Fibroblast of lung (primary cell): ENCODE measurements at regions not wholly inside any gene's neighbourhood (a gene's known extent, or its start where the extent isn't known, plus 50 kb on each side); places are given as distances from the start of the nearest gene placed in this dataset.

Source experiments
- DNase-seq, 2 donors: peaks; one replicate each; pipeline versions ENCODE4 v3.0.0 to v3.0.0-alpha.2; 2010; ENCODE audit warnings: low read depth in 2 of 2
- H2AFZ ChIP-seq: 2 replicates; pipeline ENCODE4 v1.5.1; 2012; ENCODE audit warnings: low read length, control low read depth, inconsistent platforms
- H3K27ac ChIP-seq: 2 replicates; pipeline ENCODE4 v1.5.1; 2011; ENCODE audit warnings: low read length, control low read depth; ENCODE audit not compliant: insufficient read depth
- H3K27me3 ChIP-seq: 2 replicates; pipeline ENCODE4 v1.5.1; 2011; ENCODE audit warnings: mild to moderate bottlenecking, low read length; ENCODE audit not compliant: control insufficient read depth, insufficient read depth
- H3K36me3 ChIP-seq: 2 replicates; pipeline ENCODE4 v1.5.1; 2011; ENCODE audit warnings: low read length; ENCODE audit not compliant: control insufficient read depth, insufficient read depth
- H3K4me1 ChIP-seq: 2 replicates; pipeline ENCODE4 v1.5.1; 2011; ENCODE audit warnings: low read length; ENCODE audit not compliant: control insufficient read depth, insufficient read depth; ENCODE audit errors: extremely low read depth
- H3K4me2 ChIP-seq: 2 replicates; pipeline ENCODE4 v1.5.1; 2011; ENCODE audit warnings: low read length, control low read depth; ENCODE audit not compliant: insufficient read depth; ENCODE audit errors: extremely low read depth
- H3K4me3 ChIP-seq, 4 experiments: fragments of 200-600 bp in 1 of 4; sonication (generic) in 1 of 4; replicated peaks in 1 of 4; 2 replicates each; pipeline ENCODE4 v1.5.1; 2011 to 2016; ENCODE audit warnings: low read length in 4 of 4, low read depth in 3 of 4, mild to moderate bottlenecking in 3 of 4, control low read depth in 2 of 4, inconsistent platforms in 1 of 4, mixed read lengths in 1 of 4; ENCODE audit not compliant: insufficient read depth in 1 of 4; ENCODE audit errors: control extremely low read depth in 1 of 4
- H3K79me2 ChIP-seq: 2 replicates; pipeline ENCODE4 v1.5.1; 2012; ENCODE audit warnings: mild to moderate bottlenecking, low read length, inconsistent platforms; ENCODE audit not compliant: control insufficient read depth, insufficient read depth
- H3K9ac ChIP-seq: 2 replicates; pipeline ENCODE4 v1.5.1; 2011; ENCODE audit warnings: mild to moderate bottlenecking, low read length, control low read depth; ENCODE audit not compliant: insufficient read depth
- H3K9me3 ChIP-seq: 2 replicates; pipeline ENCODE4 v1.5.1; 2012; ENCODE audit warnings: low read depth, low read length; ENCODE audit not compliant: control insufficient read depth, insufficient read depth
- H4K20me1 ChIP-seq: 2 replicates; pipeline ENCODE4 v1.5.1; 2011; ENCODE audit warnings: low read length; ENCODE audit not compliant: control insufficient read depth, insufficient read depth; ENCODE audit errors: extremely low read depth
- CTCF ChIP-seq, 2 donors: IDR thresholded peaks in 1 of 2; conservative IDR thresholded peaks in 1 of 2; 1 replicate in 1 of 2; 2 replicates in 1 of 2; pipeline ENCODE4 v1.5.1; 2011 to 2012; ENCODE audit warnings: low read length in 2 of 2, control low read depth in 1 of 2, inconsistent platforms in 1 of 2, low read depth in 1 of 2, mild to moderate bottlenecking in 1 of 2
- EZH2 ChIP-seq: IDR thresholded peaks from 2 replicates; pipeline ENCODE4 v1.5.1; 2012; ENCODE audit warnings: low read length, control low read depth, mild to moderate bottlenecking; ENCODE audit errors: missing control alignments

DNA sequence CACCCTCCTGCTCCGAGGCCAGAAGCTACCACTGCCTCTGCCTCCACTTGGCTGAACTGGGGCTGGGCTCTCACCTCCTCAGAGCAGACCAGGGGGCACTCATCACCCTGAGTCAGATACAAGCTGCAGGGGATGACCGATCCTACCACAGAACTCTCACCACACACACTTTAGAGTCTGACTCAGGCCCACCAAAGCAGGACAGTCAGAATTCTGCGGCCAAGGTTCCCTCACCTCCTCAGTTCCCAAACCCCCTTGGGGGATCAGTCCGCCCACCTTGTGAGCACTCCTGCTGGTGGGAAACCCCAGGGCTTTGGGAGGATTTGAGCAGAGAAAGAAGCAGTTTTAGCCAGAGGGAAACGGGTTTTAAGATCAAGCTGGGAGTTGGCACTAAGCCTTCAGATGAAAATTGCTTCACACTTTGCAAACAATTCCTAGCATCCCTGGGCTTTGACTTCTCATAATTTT lies 587.8 kb upstream of the JAG1 start:
- H3K27me3 ChIP-seq = no peaks in the 10 kb centered on the region
- no peak overlapping the region for H3K27ac ChIP-seq
- TF ChIP-seq EZH2 (no peak), CTCF (conservative IDR thresholded peaks at IDR 0.05 in 1 of 2, IDR thresholded peaks at IDR 0.05 in 1 of 2; ENCODE audit: low read depth in 1 of 2, low read length in 2 of 2) (no peak)
- H2AFZ ChIP-seq = no peak overlapping the region
- H3K4me1 ChIP-seq = peaks cover 3% of the 10 kb centered on the region
- H3K9ac ChIP-seq = no peak overlapping the region
- no peaks in the 10 kb centered on the region for H3K36me3 ChIP-seq
- H3K79me2 ChIP-seq = no peaks in the 10 kb centered on the region
- no peak overlapping the region for H3K4me2 ChIP-seq
- H3K9me3 ChIP-seq = no peaks in the 10 kb centered on the region
- H4K20me1 ChIP-seq = no peaks in the 10 kb centered on the region
- peak; percentile 40 to 98 for DNase-seq
- no peak overlapping the region for H3K4me3 ChIP-seq

GRCh38 chr20:11266571-11266970 lies 592.8 kb upstream of the JAG1 start:
- H3K79me2 ChIP-seq = no peaks in the 10 kb centered on the region
- DNase-seq = peak; percentile 9 to 20
- no peak overlapping the region for H3K27ac ChIP-seq
- no peaks in the 10 kb centered on the region for H3K27me3 ChIP-seq
- no peak overlapping the region for H3K4me3 ChIP-seq
- H3K4me2 ChIP-seq = no peak overlapping the region
- H2AFZ ChIP-seq = no peak overlapping the region
- H3K9me3 ChIP-seq = no peaks in the 10 kb centered on the region
- peaks cover 12% of the 10 kb centered on the region for H3K4me1 ChIP-seq
- TF ChIP-seq CTCF (conservative IDR thresholded peaks at IDR 0.05 in 1 of 2, IDR thresholded peaks at IDR 0.05 in 1 of 2; ENCODE audit: low read depth in 1 of 2, low read length in 2 of 2) = no peak
- TF ChIP-seq EZH2 = no peak
- no peak overlapping the region for H3K9ac ChIP-seq
- H3K36me3 ChIP-seq = no peaks in the 10 kb centered on the region
- no peaks in the 10 kb centered on the region for H4K20me1 ChIP-seq

DNA sequence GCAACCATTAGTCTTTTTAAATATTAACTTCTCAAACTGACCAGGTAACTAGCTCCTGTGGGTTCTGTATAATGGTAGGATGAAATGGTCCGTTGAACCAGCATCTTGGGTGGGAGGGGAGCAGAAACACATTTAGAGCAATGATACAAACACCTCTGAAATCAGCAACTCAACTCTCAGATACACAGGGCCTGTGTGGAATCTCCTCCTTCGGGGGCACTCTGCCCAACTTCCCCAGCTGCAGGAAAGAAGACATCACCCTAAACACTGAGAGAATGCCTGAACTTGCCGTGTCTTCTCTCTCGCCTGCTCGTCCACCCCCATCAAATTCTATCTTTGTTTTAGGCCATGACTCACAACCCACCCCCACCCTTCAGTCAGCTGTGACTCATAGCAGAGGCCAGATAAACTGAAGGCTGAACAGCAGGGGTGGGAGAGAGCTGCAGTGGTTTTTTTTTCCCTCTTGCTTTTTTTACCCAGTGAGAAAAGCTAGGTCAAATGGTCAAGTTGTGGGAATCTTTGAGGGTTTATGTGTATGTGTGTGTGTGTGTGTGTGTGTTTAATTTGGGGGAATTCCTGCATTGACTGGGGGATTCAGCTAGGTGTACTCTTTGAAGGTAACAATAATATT lies 593.4 kb upstream of the JAG1 start:
- H3K4me1 ChIP-seq = peaks cover 10% of the 10 kb centered on the region
- peak; percentile 95 to 98 for DNase-seq
- H3K27ac ChIP-seq = no peak overlapping the region
- no peak for TF ChIP-seq EZH2
- peak; percentile 26 to 28 for TF ChIP-seq CTCF (conservative IDR thresholded peaks at IDR 0.05 in 1 of 2, IDR thresholded peaks at IDR 0.05 in 1 of 2; ENCODE audit: low read depth in 1 of 2, low read length in 2 of 2)
- no peak overlapping the region for H3K9ac ChIP-seq
- peak overlapping the region; percentile 56 for H2AFZ ChIP-seq
- peak overlapping the region; percentile 51 for H3K4me2 ChIP-seq
- no peaks in the 10 kb centered on the region for H3K79me2 ChIP-seq
- no peaks in the 10 kb centered on the region for H3K36me3 ChIP-seq
- H3K9me3 ChIP-seq = no peaks in the 10 kb centered on the region
- no peaks in the 10 kb centered on the region for H3K27me3 ChIP-seq
- H4K20me1 ChIP-seq = no peaks in the 10 kb centered on the region
- no peak overlapping the region for H3K4me3 ChIP-seq
